ENCODE measurements at regions not wholly inside any gene's neighbourhood (a gene's known extent, or its start where the extent isn't known, plus 50 kb on each side); places are given as distances from the start of the nearest gene placed in this dataset.
"Not testable (repeated sequence)": the region's sequence is repeated elsewhere in the genome, so short reads cannot be mapped to it uniquely, and the experiment has no call there.

DNA sequence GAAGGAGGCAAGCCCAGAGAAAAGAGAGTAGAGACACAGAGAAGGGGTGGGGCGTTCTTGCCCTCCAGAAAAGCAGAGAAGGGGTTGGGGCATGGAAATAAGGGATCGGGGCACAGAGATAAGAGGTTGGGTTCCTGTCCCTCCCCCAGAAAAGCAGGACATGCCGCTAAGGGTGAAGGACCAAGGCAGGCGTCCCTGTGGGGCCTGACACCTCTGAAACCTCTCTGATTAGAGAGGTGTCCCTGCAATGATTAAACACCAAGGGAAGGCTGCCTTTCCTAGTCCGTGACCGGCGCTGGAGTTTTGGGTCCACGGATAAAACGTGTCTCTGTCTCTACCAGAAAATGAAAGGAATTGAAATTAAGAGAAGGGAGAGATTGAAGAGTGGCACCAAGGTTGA, 914.0 kb upstream of the CRIM1 start:
- not testable (repeated sequence) for DNase-seq (ENCODE audit: low spot score)

DNA sequence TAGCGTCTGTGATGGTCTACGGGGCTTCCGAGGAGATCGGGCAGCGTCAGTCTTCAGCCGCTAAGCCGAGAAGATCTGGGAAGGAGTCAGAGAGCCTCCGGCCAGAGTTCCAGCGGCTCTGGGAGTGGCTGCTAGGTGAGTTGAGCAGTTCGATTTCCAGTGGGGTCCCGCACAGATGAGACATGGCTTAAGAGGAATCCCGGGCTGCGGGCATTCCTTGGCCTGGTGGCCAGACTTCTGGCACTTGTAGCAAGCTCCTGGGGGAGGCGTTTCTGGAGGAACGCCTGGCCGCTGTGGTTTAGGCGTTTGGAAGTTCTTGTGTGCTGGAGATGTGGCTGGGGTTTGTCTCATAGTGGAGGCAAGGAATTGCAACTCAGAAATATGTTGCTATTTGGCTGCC, 915.3 kb upstream of the CRIM1 start:
- DNase-seq (ENCODE audit: low spot score): not testable (repeated sequence)

DNA sequence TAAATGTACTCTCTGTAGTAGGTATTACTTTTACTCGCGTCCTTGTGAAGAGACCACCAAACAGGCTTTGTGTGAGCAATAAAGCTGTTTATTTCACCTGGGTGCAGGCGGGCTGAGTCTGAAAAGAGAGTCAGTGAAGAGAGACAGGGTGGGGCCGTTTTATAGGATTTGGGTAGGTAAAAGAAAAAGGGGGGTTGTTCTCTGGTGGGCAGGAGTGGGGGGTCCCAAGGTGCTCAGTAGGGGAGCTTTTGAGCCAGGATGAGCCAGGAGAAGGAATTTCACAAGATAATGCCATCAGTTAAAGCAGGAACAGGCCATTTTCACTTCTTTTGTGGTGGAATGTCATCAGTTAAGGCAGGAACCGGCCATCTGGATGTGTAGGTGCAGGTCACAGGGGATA, 918.7 kb upstream of the CRIM1 start:
- DNase-seq (ENCODE audit: low spot score): not testable (repeated sequence)

DNA sequence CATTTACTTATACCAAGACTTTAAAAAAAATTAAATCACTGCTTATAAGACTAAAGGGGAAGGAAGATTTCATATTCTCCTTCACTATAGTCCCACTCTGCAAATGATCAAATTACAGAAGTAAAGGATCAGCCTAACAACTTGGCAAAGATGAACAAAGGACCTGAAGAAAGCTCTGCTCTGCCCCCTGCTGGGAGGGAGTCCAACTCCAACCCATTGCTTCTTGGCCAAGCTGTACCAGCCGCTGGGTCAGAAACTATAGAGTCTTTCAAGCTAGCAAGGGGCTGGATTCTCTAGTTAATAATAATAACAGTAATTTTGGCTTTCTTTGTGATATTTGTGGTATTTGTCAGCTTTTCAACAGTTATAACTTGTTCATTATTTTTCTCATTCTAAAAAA, 927.0 kb upstream of the CRIM1 start:
- DNase-seq (ENCODE audit: low spot score): no peak

DNA sequence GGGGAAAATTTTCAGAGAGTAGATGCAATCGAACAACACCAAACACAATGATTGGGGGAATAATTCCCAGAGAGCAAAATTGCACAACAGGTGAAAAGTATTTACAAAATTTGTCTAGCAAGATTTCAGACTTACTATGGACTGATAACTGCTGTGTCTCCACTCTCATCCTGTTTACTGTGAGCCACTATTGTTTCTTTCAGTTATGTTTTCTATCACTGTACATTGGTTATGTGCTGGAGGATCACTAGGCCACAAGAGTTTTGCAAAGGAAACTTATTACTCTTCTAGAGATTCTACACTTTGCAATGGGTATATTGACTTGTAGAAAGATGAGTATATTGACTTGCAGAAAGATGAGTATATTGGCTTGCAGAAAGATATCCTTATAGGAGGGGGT, 934.1 kb upstream of the CRIM1 start:
- DNase-seq (ENCODE audit: low spot score): no peak

DNA sequence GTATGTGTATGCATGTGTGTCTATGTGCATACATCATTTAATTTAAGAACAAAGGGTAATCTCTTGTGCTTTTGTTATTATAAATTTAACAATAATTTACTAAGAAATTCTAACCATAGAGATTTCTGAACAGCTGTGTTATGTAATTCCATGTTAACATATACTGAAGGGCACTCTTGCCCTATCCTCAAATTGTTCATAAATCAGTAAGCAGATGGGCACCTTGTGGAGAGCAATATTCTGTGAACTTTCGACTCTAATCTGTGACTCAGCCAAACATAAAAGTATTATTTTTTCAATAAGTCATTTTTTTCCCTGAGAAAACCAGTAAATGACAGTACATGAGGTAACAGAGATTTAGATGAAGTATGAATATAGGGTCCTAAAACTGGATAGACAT, 938.3 kb upstream of the CRIM1 start:
- no peak for DNase-seq (ENCODE audit: low spot score)

DNA sequence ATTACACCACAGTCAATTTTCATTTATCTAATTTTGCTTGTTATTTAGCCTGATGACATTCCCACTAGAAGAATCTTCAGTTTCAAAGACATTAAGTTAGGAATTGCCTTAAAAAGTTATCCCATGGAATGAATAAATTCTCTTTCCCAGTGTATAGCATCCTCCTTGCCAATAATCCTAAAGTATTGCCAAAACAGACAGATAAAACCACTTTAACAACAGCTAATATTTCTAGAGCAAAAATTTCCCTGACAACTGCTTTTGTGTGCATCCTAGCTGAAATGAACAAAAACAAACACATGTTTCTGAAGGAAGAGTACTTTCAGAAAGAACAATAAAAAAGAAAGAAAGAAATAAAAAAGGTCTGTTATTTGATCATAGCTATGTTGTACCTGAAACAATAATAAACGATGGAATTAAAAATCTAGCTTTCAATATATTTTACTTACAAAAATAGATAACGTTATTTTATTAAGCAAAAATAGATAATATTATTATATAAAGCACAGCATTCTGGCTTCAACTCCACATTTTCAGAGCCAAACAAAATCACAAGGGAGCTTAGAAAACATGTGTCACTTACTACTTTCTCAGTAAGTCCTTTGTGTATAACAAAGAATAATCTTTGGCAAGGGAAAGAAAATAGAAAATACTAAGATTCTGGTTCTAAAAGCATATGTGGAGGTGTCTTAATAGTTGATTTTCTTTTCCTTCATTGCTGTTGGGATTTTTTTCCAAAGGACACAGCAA, 939.0 kb upstream of the CRIM1 start:
- DNase-seq (ENCODE audit: low spot score): no peak

DNA sequence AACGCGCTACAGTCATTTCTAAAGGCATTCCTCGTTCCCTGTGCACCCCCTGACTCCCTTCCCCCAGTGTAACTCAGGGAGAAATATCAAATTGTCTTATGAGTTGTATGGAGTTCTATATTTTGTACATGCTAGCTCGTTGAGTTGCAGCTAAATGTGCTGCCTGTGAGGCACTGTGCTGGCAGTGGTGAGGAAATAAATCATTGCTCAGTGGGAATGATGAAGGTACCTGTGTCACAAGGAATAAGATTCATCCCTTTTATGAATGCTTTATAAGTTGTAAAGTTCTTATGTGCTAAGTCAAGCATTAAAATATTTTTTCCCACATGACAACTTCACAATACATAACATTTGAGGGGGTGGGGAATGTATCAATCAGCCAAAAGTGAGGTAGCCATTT, 939.6 kb upstream of the CRIM1 start:
- no peak for DNase-seq (ENCODE audit: low spot score)

DNA sequence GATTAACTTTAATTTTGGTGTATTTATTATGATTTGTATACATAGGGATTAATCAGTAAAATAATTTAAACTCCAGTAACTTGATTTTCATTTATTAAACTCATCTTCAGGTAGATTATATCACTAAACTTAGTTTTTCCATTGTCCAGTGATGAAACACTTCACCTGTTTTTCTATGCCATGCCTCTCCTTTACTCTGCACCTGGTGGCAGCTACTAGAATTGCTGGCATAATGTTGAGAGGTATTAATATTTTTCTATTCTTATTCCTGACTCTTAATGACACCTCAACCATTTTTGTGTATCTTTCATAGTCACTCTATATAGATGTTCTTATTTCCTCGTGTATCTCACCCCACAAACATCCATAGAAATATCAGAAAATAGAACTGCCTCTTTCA, 940.3 kb upstream of the CRIM1 start:
- DNase-seq (ENCODE audit: low spot score): no peak

DNA sequence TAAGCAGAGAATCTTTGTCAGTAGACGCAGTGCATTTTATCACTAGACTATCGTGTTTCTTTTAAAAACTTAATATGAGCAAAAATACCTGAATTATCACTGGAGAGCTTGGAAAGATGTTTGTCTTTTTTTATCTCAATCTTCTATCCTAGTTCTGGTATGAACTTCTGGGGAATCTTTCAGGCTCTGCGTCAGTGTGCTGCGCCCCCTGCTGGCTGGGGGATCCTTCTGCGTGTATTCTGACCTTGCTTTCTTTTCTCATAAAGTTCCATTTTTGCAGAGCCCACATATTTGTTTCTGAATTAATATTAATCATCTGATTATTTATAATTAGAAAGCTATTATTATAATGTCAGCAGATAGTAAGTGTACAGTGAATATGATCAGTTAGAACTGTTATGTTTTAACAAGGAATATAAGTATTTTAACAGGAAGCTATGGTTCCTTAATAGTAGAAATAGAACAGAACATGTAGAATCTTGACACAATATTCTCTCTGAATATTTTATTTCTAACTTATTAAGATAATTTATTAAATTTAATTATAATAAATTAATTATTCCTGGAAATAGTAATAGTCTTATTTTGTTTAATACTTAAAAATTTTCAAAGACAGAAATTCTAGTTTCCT, 945.0 kb upstream of the CRIM1 start:
- peak; percentile 27 for DNase-seq (ENCODE audit: low spot score)

DNA sequence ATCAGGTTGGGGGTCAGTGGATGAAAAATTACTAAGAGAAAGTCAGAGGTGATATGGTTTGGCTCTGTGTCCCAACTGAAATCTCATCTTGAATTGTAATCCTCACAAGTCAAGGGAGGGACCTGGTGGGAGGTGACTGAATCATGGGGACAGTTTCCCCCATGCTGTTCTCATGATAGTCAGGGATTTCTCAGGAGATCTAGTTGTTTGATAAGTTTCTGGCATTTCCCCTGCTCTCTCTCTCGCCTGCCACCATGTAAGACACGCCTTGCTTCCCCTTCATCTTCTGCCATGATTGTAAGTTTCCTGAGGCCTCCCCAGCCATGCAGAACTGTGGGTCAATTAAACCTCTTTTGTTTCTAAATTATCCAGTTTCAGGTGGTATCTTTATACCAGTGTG, 945.8 kb upstream of the CRIM1 start:
- no peak for DNase-seq (ENCODE audit: low spot score)

DNA sequence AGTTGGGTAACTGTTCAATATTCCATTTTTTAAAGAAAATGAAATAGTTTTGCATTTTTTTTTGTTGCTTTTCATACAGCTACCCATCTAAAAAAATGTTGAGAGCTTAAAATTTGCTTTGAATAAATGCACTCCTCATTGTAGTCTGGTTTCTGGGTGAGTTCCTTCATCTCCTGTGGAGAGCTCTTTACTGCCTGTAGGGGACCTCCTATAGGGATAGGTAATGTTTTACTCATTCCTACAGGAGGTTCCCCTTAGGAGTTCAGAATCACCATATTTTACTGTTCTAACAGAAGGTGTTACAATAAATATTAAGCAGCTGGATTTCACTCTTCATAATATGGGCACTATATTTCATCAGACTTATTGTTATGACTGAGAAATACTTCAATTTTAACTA, 947.3 kb upstream of the CRIM1 start:
- no peak for DNase-seq (ENCODE audit: low spot score)

DNA sequence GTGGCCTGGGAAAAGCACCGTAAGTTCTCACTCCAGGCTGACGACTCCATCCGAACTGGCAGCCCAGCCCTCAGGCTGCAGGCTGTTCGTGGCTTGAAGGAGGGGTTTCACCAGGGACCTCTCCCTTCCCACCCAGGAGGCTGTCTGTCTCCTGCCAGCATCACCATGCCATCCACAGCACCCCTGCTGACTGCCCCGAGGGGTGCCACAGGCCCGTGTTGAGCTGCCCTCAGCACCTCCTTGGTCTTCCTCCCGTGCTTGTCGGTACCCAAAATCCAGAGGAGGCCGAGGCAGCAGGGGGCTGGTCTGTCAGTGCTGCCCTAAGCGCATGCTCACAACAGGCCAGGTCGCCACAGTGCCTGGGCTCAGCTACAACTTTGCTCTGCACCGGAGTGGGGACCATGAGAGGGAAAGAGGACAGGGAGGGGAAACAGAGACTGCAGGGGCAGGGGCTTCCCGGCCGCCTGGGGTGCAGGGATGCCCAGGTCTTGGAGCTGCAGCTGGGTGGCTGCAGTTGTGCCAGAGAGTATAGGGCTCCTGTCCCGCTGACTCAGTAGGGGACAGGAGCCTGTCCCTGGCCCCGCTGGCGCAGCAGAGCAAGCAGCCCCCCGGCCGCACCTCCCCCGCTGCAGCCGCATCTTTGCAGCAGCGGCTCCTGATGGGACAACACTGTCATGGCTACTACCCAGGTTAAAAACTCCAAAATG, 963.7 kb upstream of the CRIM1 start:
- no peak for DNase-seq (ENCODE audit: low spot score)

DNA sequence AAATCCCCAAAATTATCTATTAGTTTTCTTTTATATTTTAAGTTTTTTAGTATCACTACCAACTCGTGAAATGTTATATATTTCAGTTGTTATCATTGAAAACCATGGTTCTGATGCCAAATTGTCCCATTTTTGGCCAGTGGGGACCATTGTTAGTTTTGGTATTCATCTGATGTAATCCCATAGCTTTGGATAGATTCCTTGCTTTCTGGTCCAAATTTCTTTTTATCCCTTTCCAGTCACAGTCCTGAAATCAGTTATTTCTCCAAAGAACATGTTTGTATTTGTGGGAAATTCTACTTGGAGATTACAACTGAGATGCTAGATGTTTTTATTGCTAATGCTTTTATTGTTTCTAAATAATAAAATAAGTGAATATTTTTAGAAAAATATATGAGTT, 976.8 kb upstream of the CRIM1 start:
- DNase-seq (ENCODE audit: low spot score): no peak

DNA sequence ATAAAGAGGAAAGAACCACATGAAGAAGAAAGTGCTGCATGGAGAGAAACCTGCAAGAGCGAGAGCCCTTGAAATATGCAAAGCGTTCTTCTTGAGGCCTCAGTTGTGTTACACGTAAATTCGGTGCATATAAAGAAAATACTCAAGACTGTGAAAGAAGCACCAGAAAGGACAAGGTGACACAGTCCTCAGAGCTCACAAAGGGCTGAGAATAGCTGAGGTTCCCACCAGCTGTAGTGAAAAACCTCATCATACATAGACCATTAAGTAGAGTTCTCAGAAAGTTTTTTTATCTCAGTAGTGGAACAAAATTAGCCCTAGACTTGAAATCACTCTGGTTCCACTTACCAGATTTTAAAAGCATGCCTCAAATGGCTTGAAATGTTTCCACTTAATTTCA, 980.7 kb upstream of the CRIM1 start:
- DNase-seq (ENCODE audit: low spot score): no peak

DNA sequence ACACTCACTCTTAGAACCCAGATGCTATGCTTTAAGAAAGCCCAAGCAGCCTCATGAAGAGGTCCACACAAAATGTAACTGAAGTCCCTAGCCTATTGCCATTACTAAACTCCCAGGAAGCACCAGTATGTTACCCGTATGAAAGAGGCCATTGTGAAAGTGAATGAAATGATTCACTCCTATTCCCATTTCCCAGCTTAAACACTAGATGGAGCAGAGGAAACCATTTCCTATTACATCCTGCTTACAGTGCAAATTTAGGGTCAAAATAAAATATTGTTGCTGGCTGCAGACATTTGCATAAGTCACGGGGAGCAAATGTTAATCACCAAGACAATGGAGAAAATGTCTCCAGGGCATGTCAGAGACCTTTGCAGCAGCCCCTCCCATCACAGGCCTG, 989.7 kb upstream of the CRIM1 start:
- no peak for DNase-seq (ENCODE audit: low spot score)

DNA sequence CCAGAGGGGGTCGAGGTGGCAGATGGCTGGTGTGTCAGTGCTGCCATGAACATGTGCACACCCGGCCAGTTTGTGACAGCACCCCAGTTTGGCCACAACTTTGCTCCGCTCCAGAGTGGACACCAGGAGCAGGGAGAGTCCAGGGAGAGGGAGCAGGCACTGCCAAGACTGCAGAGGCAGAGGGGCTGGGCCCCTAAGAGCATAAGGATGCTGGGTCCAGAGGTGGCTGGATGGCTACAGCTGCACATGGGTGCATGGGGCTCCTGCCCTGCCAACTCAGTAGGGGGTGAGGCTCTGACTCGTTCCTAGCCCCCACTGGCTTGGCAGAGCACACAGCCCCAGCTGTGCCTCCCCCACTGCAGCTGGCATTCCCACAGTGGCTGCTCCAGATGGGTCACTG, 999.2 kb upstream of the CRIM1 start:
- no peak for DNase-seq (ENCODE audit: low spot score)

DNA sequence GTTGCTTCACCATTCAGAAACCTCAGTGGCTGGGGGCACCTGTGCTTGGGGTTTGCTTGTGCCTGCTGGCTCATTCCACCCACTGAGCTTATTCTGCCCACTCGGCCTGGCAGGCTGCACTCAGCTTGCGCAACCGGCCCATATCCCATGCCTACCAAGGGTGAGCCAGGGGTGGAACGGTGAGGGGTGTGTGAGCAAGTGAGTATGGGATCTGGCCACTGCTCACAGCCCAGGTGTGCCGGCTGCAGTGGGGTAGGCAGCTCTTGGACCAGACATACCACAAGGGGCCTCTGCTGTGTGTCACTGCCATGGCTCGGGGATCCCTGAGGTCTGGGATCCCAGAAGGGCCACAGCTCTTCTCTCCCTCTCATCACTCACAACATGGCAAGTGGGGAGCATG, 1000.5 kb upstream of the CRIM1 start:
- DNase-seq (ENCODE audit: low spot score): no peak

DNA sequence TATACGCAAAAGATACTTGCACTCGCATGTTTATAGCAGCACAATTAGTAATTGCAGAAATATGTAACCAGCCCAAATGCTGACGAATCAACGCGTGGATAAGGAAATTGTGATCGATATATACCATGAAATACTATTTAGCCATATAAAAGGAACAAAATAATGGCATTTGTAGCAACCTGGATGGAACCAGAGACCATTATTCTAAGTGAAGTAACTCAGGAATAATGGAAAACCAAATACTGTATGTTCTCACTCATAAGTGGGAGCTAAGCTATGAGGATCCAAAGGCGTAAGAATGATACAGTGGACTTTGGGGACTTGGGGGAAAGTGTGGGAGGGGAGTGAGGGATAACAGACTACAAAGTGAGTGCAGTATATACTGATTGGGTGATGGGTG, 1008.0 kb upstream of the CRIM1 start:
- no peak for DNase-seq (ENCODE audit: low spot score)

DNA sequence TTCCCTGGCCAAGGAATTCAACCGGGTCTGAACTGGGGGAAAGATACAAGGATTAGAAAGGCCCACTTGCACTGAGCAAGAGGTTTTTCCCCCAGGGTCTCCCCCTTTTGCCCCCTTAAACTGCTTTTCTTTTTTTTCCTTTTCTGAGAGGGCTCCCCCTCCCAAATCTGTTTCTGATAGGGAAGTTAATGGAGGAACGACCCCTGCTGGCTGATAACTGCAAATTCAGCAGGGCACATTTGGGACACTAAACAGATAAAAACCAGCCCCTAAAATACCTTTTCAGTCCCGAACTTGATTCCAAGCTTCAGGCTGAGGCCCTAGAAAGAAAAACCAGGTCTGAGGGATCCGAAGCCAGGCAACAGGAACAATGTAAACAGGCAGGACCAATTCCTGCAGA, 1012.4 kb upstream of the CRIM1 start:
- DNase-seq (ENCODE audit: low spot score): no peak

DNA sequence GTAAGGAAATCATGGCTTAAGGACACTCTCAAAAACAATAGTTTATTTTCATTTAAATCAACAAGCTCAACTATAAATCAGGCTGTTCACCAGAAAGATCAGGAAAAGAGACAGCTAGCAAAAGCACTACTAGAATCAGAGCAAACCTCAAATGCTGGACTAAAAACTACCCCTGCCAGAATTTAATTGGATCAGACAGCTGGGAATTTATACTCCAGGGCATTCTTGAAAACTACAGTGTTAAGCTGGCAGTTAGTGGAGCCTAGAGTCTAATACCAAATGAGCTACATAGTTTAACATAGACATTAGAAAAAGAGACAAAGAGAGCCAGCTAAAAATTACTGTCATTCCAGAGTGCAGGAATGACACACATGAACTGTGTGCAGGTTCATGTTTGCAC, 1016.4 kb upstream of the CRIM1 start:
- DNase-seq (ENCODE audit: low spot score): no peak

DNA sequence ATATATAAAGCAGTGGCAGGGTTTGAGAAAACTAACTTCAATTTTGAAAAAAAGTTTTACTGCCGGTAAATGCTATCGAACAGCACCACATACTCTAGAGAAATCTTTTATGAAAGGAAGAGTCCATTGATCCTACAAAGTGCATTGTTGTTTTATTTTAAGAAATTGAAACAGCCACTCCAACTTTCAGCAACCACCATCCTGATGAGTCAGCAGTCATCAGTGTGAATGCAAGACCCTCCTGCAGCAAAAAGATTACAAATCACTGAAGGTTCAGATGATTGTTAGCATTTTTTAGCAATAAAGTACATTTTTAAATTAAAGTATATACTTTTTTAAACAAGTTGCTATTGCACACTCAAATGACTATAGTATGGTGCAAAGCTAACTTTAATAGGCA, 1017.7 kb upstream of the CRIM1 start:
- no peak for DNase-seq (ENCODE audit: low spot score)

DNA sequence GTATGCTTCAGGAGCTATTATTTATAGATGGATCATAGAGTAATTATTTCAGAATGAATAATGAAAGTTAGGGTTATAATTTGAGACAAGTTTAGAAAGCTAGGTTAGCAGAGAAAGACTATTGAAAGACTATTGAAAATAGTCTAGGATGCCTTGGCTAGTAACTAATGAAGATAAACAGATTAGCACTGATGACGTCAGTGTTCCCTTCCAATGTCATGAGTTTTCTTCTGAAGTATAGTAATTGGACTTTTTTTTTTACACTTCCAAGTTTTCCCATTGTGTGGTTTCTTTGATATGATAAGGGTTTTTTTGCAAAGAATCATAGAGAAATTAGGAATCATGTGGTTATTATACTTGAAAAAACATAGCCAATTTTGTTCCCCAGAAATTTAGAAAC, 1041.5 kb upstream of the CRIM1 start:
- DNase-seq (ENCODE audit: low spot score): no peak

DNA sequence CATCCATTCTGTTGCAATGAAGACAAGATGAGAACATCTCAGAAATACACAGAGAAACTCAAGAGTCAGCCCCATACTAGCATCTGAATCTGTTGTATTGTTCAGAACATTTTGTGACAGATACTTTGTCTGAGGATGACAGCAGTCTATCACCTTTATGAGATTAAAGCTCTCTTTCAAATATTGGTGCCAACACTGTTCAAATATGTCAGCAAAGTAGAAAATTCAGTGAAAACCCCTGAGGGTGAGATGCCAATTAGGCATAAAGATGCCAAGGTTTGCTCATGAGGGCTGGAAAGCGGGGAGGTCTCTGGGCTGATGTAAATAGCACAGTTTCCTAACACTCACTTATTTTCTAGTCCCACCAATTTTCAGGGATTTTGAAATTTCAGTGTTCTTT, 1054.2 kb upstream of the CRIM1 start:
- DNase-seq (ENCODE audit: low spot score): no peak
